GM19372 (cell line): ENCODE measurements at regions not wholly inside any gene's neighbourhood (a gene's known extent, or its start where the extent isn't known, plus 50 kb on each side); places are given as distances from the start of the nearest gene placed in this dataset.
A peak's percentile ranks its signal among the peaks of the same experiment; 100 is the strongest.

Experiments used
- ATAC-seq: cut with Tn5 transposase; IDR thresholded peaks from one replicate; pipeline ENCODE4 v1.9.1; 2021; ENCODE audit warnings: mild to moderate bottlenecking, low read depth, moderate library complexity; ENCODE audit not compliant: unreplicated experiment

GRCh38 chr15:89421219-89421618 is 75.2 kb downstream of the RHCG start:
- no peak for ATAC-seq

GRCh38 chr15:89419370-89419984 is 76.9 kb downstream of the RHCG start:
- no peak for ATAC-seq

- no peak for ATAC-seq
Measured at GRCh38 chr15:89417206-89417725, 79.1 kb downstream of the RHCG start.

GRCh38 chr15:89416339-89417183 is 79.8 kb downstream of the RHCG start:
- ATAC-seq, result peak; percentile 81

GRCh38 chr15:89414571-89414970 is 79.9 kb upstream of the POLG start:
- ATAC-seq, result no peak

GRCh38 chr15:89413877-89414276 is 79.3 kb upstream of the POLG start:
- ATAC-seq, result no peak

- no peak for ATAC-seq
Measured at GRCh38 chr15:89412905-89413411, 78.3 kb upstream of the POLG start.

GRCh38 chr15:89410039-89410435 is 75.4 kb upstream of the POLG start:
- no peak for ATAC-seq

- ATAC-seq, result no peak
Measured at GRCh38 chr15:89409184-89410038, 74.8 kb upstream of the POLG start.

- no peak for ATAC-seq
Measured at GRCh38 chr15:89408372-89409183, 74.0 kb upstream of the POLG start.

- ATAC-seq, result no peak
Measured at GRCh38 chr15:89406940-89407607, 72.5 kb upstream of the POLG start.

- no peak for ATAC-seq
Measured at GRCh38 chr15:89406218-89406939, 71.8 kb upstream of the POLG start.

GRCh38 chr15:89405494-89405893 is 70.9 kb upstream of the POLG start:
- no peak for ATAC-seq

GRCh38 chr15:89404023-89404422 is 69.4 kb upstream of the POLG start:
- ATAC-seq, result no peak

- ATAC-seq, result no peak
Measured at GRCh38 chr15:89402518-89402805, 67.8 kb upstream of the POLG start.

- ATAC-seq, result no peak
Measured at GRCh38 chr15:89401631-89402517, 67.2 kb upstream of the POLG start.

- ATAC-seq, result no peak
Measured at GRCh38 chr15:89400782-89401545, 66.3 kb upstream of the POLG start.
